ENCODE measurements at regions not wholly inside any gene's neighbourhood (a gene's known extent, or its start where the extent isn't known, plus 50 kb on each side); places are given as distances from the start of the nearest gene placed in this dataset.

GRCh38 chr10:23516530-23516929 lies 77.7 kb downstream of the OTUD1 start:
- TF ChIP-seq, protein P1, sequence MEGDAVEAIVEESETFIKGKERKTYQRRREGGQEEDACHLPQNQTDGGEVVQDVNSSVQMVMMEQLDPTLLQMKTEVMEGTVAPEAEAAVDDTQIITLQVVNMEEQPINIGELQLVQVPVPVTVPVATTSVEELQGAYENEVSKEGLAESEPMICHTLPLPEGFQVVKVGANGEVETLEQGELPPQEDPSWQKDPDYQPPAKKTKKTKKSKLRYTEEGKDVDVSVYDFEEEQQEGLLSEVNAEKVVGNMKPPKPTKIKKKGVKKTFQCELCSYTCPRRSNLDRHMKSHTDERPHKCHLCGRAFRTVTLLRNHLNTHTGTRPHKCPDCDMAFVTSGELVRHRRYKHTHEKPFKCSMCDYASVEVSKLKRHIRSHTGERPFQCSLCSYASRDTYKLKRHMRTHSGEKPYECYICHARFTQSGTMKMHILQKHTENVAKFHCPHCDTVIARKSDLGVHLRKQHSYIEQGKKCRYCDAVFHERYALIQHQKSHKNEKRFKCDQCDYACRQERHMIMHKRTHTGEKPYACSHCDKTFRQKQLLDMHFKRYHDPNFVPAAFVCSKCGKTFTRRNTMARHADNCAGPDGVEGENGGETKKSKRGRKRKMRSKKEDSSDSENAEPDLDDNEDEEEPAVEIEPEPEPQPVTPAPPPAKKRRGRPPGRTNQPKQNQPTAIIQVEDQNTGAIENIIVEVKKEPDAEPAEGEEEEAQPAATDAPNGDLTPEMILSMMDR (conservative IDR thresholded peaks at IDR 0.05 in 1 of 2, IDR thresholded peaks at IDR 0.05 in 1 of 2; ENCODE audit: low read depth in 1 of 2, low read length in 2 of 2) = peak; percentile 35 to 76
- TF ChIP-seq EZH2 (IDR thresholded peaks at IDR 0.05; ENCODE audit: low read length, missing control alignments) = no peak
